GM12875 (cell line): ENCODE measurements at regions not wholly inside any gene's neighbourhood (a gene's known extent, or its start where the extent isn't known, plus 50 kb on each side); places are given as distances from the start of the nearest gene placed in this dataset.

Experiments used
- H3K4me3 ChIP-seq: one replicate; pipeline ENCODE4 v1.5.1; 2011; ENCODE audit warnings: low read depth, low read length, control low read depth
- CTCF ChIP-seq: IDR thresholded peaks from 2 replicates; pipeline ENCODE4 v1.5.1; 2011; ENCODE audit warnings: low read depth, mild to moderate bottlenecking, control low read depth, inconsistent platforms, low read length, moderate library complexity, borderline replicate concordance; ENCODE audit not compliant: insufficient read depth

GRCh38 chr15:47415539-47415971, 301.8 kb upstream of the SEMA6D start:
- TF ChIP-seq CTCF, result no peak
- H3K4me3 ChIP-seq, result no peak overlapping the region

GRCh38 chr15:47422881-47423665, 294.2 kb upstream of the SEMA6D start:
- no peak overlapping the region for H3K4me3 ChIP-seq
- TF ChIP-seq CTCF, result no peak

- no peak overlapping the region for H3K4me3 ChIP-seq
- TF ChIP-seq CTCF, result no peak
Measured at GRCh38 chr15:47427463-47427862, 289.8 kb upstream of the SEMA6D start.

- H3K4me3 ChIP-seq, result no peak overlapping the region
- TF ChIP-seq CTCF, result no peak
Measured at GRCh38 chr15:47429376-47429775, 287.9 kb upstream of the SEMA6D start.

GRCh38 chr15:47431501-47431900, 285.8 kb upstream of the SEMA6D start:
- no peak for TF ChIP-seq CTCF
- H3K4me3 ChIP-seq, result no peak overlapping the region

- TF ChIP-seq CTCF, result no peak
- no peak overlapping the region for H3K4me3 ChIP-seq
Measured at GRCh38 chr15:47432826-47433225, 284.5 kb upstream of the SEMA6D start.

- no peak overlapping the region for H3K4me3 ChIP-seq
- no peak for TF ChIP-seq CTCF
Measured at GRCh38 chr15:47434596-47434995, 282.7 kb upstream of the SEMA6D start.
